Erythroblast (primary cell): ENCODE measurements at regions not wholly inside any gene's neighbourhood (a gene's known extent, or its start where the extent isn't known, plus 50 kb on each side); places are given as distances from the start of the nearest gene placed in this dataset.

ENCODE experiments used
- GATA1 ChIP-seq: IDR thresholded peaks from 2 replicates; pipeline ENCODE4 v1.6.1; 2011; ENCODE audit warnings: low read depth, mild to moderate bottlenecking, control low read depth, low read length, moderate library complexity
- POLR2A ChIP-seq: IDR thresholded peaks from 2 replicates; pipeline ENCODE4 v1.6.1; 2011; ENCODE audit warnings: mild to moderate bottlenecking, low read length

DNA sequence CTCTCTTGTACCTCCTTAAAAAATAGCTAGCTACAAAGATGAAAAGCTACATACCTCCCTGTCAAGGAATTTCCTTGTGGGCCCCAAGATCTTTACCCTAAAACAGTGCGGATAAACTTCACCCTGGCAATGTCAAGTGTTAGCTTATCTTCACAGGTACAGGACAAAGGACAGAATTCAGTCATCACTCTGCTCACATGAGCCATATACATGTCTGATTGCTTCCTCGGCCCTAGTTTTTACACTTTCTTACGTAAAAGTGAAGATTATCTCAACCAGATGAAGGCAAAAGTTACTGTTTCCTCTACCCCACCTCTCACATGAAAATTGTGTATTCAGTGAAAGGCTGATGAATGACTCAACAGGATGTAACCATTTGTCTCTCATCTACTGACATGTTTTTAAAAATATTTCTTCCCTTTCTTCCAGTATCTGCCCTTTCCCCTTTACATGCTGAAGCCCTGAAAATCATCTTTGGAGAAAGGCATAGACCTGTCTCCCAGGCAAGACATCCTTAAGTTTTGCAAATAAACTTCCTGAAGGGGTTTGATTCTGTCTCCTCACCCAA lies 890.1 kb downstream of the GALC start:
- TF ChIP-seq POLR2A (no peak), GATA1 (no peak)
